GM19463 (cell line): ENCODE measurements at regions not wholly inside any gene's neighbourhood (a gene's known extent, or its start where the extent isn't known, plus 50 kb on each side); places are given as distances from the start of the nearest gene placed in this dataset.

Experiments used
- ATAC-seq: cut with Tn5 transposase; IDR thresholded peaks from one replicate; pipeline ENCODE4 v1.9.1; 2021; ENCODE audit warnings: mild to moderate bottlenecking, moderate library complexity; ENCODE audit not compliant: unreplicated experiment

- no peak for ATAC-seq
Observed at GRCh38 chr18:76647322-76647721, 152.3 kb upstream of the ZNF516 start.

DNA sequence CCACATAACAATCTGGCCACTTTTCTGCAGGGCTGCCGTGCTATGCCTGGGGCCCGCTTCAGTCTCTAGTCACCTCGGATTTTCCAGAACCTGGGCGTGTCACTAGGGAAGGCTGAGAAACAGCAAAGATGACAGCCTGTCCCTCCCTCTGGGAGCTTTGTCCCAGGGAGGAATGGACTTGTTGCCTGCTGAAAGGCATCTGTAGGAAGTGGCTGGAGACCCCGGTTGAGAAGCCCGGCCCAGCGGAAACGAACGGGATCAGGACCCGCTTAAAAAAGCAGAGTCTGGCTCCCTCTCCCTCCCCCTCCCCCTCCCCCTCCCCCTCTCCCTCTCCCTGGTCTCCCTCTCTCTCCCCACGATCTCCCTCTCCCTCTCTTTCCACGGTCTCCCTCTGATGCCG, 149.5 kb upstream of the ZNF516 start:
- ATAC-seq: no peak

DNA sequence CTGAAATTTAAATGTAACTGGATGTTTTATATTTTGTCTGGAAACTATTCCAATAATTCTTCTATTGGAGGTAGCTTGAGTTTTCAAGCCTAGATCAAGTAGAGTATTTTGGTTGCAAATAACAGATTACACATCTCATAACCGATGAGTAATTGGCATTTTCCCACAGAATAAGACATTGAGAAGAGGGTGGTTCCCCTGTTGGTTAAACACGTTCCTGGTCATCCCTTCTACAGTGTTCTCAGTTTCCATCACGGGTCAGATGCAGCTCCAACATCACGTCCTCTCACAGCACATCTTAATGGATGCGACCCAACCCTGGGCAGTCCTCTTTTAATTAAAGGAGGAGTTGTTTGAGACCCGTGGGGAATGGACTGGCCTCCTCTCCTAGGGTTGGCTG, 149.0 kb upstream of the ZNF516 start:
- ATAC-seq: no peak

DNA sequence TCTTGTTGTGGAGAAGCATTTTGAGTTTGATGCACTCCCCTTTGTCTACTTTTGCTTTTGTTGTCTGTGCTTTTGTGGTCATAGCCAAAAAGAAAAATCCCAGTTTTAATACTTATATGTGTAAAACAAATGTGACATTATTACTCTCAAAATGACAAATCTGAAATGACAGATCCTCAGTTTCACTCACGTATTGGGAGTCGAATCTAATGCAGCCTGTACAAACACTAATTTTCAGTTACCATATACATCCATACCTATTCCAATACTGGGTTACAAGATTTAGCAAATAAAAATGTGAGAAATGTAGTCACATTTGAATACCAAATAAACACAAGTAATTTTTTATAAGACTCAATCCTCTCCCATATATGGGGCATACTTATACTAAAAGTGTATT, 148.2 kb upstream of the ZNF516 start:
- ATAC-seq: no peak

GRCh38 chr18:76640438-76640837, 145.4 kb upstream of the ZNF516 start:
- ATAC-seq: no peak

DNA sequence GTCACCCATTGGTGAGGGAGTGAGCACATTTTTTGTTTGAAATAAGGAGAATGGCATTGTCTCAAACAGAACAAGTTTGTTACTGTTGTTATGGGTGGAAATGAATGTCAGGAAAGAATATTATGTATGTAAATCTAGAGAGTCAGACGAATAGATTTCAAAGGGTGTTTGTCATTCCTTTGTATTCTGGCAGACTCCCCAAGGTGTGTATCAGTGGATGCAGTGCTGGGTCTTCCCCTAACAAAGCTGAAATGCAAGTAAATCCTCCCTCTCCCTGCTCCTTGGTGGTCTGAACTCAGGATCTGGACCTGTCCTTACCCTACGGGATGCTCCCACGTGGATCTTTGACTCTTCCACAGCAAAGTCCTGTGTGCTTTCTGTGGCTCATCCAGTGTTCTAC, 139.5 kb upstream of the ZNF516 start:
- no peak for ATAC-seq

DNA sequence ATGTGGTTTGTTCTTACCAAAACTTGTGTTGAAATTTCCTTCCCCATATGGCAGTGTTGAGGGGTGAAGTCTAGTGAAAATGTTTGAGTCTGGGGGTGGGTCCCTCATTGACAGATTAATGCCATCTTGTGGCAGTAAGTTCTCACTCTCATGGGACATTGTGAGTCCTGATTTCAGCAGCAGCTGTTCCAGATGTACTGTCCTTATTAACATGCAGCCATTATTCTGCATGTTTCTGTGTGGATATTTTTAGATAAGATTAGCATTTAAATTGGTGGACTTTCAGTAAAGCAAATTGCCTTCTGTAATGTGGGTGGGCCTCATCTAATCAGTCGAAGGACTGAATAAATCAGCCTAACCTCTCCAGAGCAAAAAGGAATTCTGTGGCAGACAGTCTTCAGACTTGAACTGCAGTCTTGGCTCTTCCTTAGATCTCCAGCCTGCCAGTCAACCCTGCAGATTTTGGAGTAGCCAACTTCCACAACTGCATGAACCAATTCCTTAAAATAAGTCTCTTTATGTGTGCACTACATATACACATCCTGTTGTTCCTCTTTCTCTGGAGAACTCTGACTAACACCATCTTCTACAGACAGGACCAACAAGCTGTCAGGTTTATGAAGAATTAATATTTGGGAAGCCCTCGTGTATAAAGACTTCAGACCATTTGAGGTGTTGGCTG, 138.7 kb upstream of the ZNF516 start:
- ATAC-seq: no peak

DNA sequence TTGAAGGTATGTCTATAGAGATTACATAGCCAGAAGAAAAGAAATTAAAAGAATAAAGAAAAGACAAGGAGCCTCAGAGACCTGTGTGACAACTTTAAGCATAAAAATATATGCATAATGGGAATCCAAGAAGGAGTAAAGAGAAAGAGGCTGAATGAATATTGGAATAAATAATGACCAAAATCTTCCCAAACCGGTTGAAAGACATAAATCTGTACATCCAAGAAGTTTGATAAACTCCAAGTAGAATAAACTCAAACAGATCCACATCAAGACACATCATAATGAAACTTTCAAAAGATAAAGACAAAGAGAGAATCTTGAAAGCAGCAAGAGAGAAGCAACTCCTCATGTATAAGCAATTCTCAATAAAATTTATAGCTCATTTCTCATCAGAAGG, 132.4 kb upstream of the ZNF516 start:
- ATAC-seq: no peak

DNA sequence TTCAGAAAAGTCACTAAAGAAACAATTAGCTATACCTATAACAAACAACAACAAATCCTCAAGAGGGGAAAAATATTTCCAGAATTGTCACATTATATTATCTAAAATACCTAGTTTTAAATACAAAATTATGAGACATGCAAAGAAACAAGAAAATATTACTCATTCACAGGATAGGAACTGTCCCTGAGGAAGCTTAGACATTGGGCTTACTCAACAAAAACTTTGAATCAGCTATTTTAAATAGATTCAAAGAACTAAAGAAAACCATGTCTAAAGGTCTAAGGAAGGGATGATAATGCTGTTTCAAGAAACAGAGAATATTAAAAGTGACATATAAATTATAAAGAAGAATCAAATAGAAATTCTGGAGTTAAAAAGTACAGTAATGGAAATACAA, 131.9 kb upstream of the ZNF516 start:
- ATAC-seq: no peak

GRCh38 chr18:76622651-76623050, 127.6 kb upstream of the ZNF516 start:
- no peak for ATAC-seq

GRCh38 chr18:76621782-76622495, 126.9 kb upstream of the ZNF516 start:
- ATAC-seq: no peak

GRCh38 chr18:76621226-76621625, 126.2 kb upstream of the ZNF516 start:
- ATAC-seq: no peak

DNA sequence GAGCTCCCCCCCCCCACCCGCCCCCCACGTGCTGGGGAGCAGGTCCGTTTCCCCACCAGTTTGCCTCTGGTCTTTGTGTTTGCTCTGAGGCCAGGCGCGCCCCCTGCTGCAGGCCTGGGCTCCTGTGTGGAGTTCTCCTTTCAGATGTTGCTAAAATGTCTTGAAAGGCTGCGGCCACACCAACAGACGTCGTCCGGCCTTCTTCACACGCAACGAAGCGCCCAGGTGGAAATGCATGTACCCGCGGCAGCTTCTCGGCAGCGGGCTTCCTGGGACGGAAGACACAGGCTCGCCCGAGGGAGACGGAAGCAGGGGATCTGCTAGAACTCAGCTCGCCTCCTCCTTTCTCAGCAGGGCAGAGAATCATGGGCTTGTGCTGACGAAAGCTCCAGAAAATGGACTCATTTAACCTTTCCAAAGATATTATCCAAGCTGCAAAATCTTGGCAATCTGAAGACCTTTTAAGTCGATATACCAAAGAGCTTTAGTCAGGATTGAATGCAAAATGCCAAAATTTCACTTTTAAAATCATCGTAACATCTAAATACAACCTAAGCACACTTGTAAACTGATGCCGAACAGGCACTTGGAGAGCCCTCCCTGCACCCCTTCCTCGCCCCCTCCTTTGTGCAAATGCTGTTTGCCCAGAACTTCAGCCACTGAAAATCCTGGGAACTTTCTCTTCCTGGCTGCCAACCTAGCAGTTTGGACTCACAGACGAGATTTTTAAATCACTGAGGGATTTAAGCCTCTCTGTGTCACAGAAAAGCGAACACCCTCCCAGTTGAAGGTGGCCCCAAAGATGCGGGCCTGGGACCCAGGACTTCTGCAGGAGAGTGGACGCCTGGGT, 125.5 kb upstream of the ZNF516 start:
- ATAC-seq: peak; percentile 88

GRCh38 chr18:76619621-76620315, 124.7 kb upstream of the ZNF516 start:
- peak; percentile 30 for ATAC-seq

- ATAC-seq: peak; percentile 49
Observed at GRCh38 chr18:76619261-76619620, 124.2 kb upstream of the ZNF516 start.

- no peak for ATAC-seq
Observed at GRCh38 chr18:76618721-76619120, 123.7 kb upstream of the ZNF516 start.

DNA sequence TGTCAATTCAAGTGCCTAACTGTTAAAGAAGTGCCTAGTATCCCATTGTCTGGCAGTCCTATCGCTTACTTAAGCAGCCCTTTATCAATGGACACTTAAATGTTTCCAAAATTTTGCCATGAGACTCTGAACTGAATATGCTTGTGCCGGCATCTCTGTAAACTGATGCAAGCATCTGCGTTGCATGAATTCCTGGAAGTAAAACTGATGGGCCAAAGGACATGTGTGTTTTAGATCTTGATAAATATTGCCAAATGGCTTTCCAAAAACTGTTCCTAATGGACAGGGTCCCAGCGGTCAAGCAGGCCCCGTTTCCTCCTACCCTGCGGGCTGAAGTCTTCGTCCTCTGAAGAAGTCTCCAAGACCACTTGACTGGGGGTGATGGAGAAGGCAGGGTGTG, 121.3 kb upstream of the ZNF516 start:
- ATAC-seq: no peak

DNA sequence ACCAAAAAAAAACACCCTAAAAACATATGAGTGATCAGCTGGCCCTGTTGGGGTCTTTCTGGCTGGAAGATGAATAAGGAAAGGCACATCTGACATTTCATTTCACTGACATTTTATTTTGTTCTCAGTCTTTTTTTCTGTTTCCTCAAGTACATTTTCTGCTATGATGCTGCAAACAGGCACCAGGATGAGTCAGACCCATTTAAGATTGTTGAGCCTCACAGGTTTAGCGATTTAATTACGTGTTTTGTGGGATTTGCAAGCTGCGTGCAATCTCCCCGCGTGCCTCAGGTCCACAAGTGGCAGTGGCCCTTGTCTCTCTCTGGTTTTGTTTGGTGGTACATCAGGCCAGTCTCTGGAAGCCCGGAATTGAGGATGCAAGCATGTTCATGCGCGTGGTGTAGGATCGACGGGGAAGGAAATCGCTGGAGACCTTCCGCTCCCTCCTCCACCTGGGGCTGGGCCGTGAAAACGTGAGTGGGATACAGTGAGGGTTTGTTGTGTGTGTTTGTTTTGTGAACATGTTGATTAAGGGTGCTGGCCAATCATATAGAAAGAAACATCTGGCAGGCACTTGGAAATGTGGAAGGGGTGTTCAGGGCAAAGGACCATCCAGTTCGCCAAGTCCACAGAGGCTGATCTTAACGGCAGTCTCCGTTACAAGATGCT, 120.2 kb upstream of the ZNF516 start:
- ATAC-seq: no peak

DNA sequence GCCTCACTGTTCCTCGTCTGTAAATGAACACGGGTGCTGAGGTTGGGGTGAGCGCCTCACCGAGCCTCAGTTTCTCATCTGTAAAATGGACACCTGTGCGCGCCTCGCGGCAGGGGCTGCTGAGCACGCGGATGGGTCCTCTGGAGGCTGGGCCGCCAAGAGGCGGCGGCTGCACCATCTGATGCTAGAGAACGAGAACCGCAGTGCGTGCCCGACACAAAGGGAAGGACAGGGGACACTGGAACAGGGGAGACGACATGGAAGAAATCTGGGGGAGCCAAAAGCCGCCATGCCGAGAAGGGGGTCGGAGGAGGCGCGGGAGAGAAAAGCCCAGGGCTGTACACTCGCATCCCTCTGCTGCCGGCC, 118.7 kb upstream of the ZNF516 start:
- no peak for ATAC-seq

DNA sequence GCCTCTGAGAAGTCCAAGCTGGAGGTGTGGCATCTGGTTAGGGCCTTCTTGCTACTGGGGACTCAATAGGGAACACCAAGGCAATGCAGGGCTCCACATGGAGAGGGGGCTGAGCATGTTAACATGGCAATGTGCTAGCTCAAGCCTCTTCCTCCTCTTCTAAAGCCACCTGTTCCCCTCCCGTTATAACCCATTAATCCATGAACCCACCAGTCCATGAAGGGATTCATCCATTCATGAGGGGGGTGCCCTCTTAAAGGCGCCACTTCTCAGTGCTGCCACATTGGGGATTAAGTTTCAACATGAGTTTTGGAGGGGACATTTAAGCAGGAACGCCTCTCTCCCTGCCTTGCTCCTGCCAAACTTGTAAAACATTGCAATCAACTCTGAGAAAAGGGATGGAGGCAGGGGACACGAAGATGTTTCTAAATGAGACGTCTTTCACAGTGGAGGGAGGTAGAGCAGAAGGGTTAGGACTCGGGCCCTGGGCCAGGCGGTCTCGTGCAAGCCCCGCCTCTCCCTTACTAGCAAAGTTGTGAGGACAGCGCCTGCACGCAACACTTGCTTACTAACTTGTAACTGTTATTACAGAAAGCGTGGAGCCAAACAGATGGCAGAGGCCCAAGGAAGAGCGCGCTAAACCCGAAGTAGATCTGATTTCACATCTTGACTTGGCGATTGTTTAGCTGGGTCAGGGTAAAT, 118.2 kb upstream of the ZNF516 start:
- ATAC-seq: no peak
